IMR-90 (cell line): ENCODE measurements at regions not wholly inside any gene's neighbourhood (a gene's known extent, or its start where the extent isn't known, plus 50 kb on each side); places are given as distances from the start of the nearest gene placed in this dataset.

Source experiments
- ATAC-seq: fragments of 200-7000 bp; cut with Tn5 transposase; 2 replicates; pipeline ENCODE4 v1.9.1; 2020; ENCODE audit warnings: low read depth, mild to moderate bottlenecking, moderate library complexity
- BruUV-seq: library from RNA; stranded (reverse); fragments of 400-500 nt; replicated peaks from 2 replicates; lab custom pipeline; 2021; lab: Mats Ljungman, UMichigan
- CTCF ChIA-PET: fragments of 300-600 bp; formaldehyde crosslinking; extraction: SDS; loops from one replicate; lab custom pipeline; 2021; ENCODE audit warnings: antibody characterized with exemption; lab: Yijun Ruan, JAX
- POLR2A ChIA-PET: fragments of 300-600 bp; sonication (Branson Sonifier 250); formaldehyde crosslinking; loops from one replicate; lab custom pipeline; 2022; ENCODE audit warnings: antibody characterized with exemption; ENCODE audit not compliant: unreplicated experiment; lab: Charles Lee
- DNase-seq: peaks from one replicate; pipeline ENCODE4 v3.0.0; 2013
- H2AFZ ChIP-seq: replicated peaks from 2 replicates; pipeline ENCODE3; 2013; ENCODE audit warnings: low read length, mild to moderate bottlenecking; ENCODE audit not compliant: poor library complexity
- H2AK5ac ChIP-seq: 2 replicates; pipeline ENCODE4 v1.6.1; 2013; ENCODE audit warnings: low read depth, low read length, inconsistent platforms
- H2AK9ac ChIP-seq: replicated peaks from 2 replicates; pipeline ENCODE3; 2013; ENCODE audit warnings: mild to moderate bottlenecking, low read depth, low read length, moderate library complexity; ENCODE audit not compliant: poor library complexity
- H2BK120ac ChIP-seq: 2 replicates; pipeline ENCODE4 v1.6.1; 2013; ENCODE audit warnings: low read depth, low read length, inconsistent platforms
- H2BK15ac ChIP-seq: 3 replicates; pipeline ENCODE4 v1.6.1; 2013; ENCODE audit warnings: low read depth, low read length, inconsistent platforms
- H2BK20ac ChIP-seq: 2 replicates; pipeline ENCODE4 v1.6.1; 2013; ENCODE audit warnings: low read depth, mild to moderate bottlenecking, inconsistent platforms, low read length, moderate library complexity
- H2BK5ac ChIP-seq: 2 replicates; pipeline ENCODE4 v1.6.1; 2013; ENCODE audit warnings: mild to moderate bottlenecking, low read depth, low read length, inconsistent platforms; ENCODE audit not compliant: poor library complexity, severe bottlenecking
- H3K14ac ChIP-seq: replicated peaks from 2 replicates; pipeline ENCODE4 v1.6.1; 2013; ENCODE audit warnings: low read depth, low read length, inconsistent platforms
- H3K18ac ChIP-seq: 2 replicates; pipeline ENCODE4 v1.6.1; 2013; ENCODE audit warnings: low read depth, low read length, control low read depth
- H3K23ac ChIP-seq: 2 replicates; pipeline ENCODE4 v1.6.1; 2013; ENCODE audit warnings: low read depth, low read length, inconsistent platforms
- H3K27ac ChIP-seq: 2 replicates; pipeline ENCODE4 v1.5.1; 2013; ENCODE audit warnings: mild to moderate bottlenecking, control low read depth, low read length; ENCODE audit not compliant: insufficient read depth
- H3K27me3 ChIP-seq: 2 replicates; pipeline ENCODE4 v1.6.1; 2013; ENCODE audit warnings: low read length; ENCODE audit not compliant: control insufficient read depth, insufficient read depth
- H3K36me3 ChIP-seq: 2 replicates; pipeline ENCODE4 v1.6.1; 2013; ENCODE audit warnings: low read length, mixed read lengths; ENCODE audit not compliant: control insufficient read depth, insufficient read depth
- H3K4ac ChIP-seq: 2 replicates; pipeline ENCODE4 v1.6.1; 2013; ENCODE audit warnings: low read depth, low read length, inconsistent platforms
- H3K4me1 ChIP-seq: 2 replicates; pipeline ENCODE4 v1.6.1; 2013; ENCODE audit warnings: low read length, mixed read lengths; ENCODE audit not compliant: control insufficient read depth, insufficient read depth
- H3K4me2 ChIP-seq: 2 replicates; pipeline ENCODE4 v1.6.1; 2013; ENCODE audit warnings: low read depth, mild to moderate bottlenecking, control low read depth, low read length, moderate library complexity
- H3K4me3 ChIP-seq: 2 replicates; pipeline ENCODE4 v1.5.1; 2013; ENCODE audit warnings: low read depth, mild to moderate bottlenecking, control low read depth, low read length, moderate library complexity; ENCODE audit not compliant: insufficient read depth
- H3K56ac ChIP-seq: 2 replicates; pipeline ENCODE4 v1.6.1; 2013; ENCODE audit warnings: low read length, inconsistent platforms; ENCODE audit not compliant: insufficient read depth; ENCODE audit errors: extremely low read depth
- H3K79me1 ChIP-seq, 2 experiments: 2 replicates each; pipeline ENCODE4 v1.6.1; 2013; ENCODE audit warnings: low read length in 2 of 2, inconsistent platforms in 1 of 2, low read depth in 1 of 2
- H3K9ac ChIP-seq: 2 replicates; pipeline ENCODE4 v1.6.1; 2013; ENCODE audit warnings: low read depth, low read length, control low read depth
- H3K9me1 ChIP-seq: 2 replicates; pipeline ENCODE4 v1.6.1; 2013; ENCODE audit warnings: low read length, inconsistent platforms; ENCODE audit not compliant: insufficient read depth
- H3K9me3 ChIP-seq: 2 replicates; pipeline ENCODE4 v1.6.1; 2013; ENCODE audit warnings: low read length; ENCODE audit not compliant: control insufficient read depth, insufficient read depth
- H4K20me1 ChIP-seq: 2 replicates; pipeline ENCODE4 v1.6.1; 2013; ENCODE audit warnings: low read length, inconsistent platforms; ENCODE audit not compliant: insufficient read depth
- H4K5ac ChIP-seq: 2 replicates; pipeline ENCODE4 v1.6.1; 2013; ENCODE audit warnings: mild to moderate bottlenecking, low read depth, low read length, control low read depth
- H4K8ac ChIP-seq, 2 experiments: 2 replicates each; pipeline ENCODE4 v1.6.1; 2013; ENCODE audit warnings: low read depth in 2 of 2, low read length in 2 of 2, control low read depth in 1 of 2, inconsistent platforms in 1 of 2
- H4K91ac ChIP-seq: 2 replicates; pipeline ENCODE4 v1.6.1; 2013; ENCODE audit warnings: low read depth, low read length, inconsistent platforms; ENCODE audit not compliant: insufficient read depth
- CEBPB ChIP-seq: IDR thresholded peaks from 2 replicates; pipeline ENCODE4 v1.6.1; 2012; ENCODE audit warnings: low read depth, low read length, improper control_type of control experiment
- CTCF ChIP-seq: conservative IDR thresholded peaks from 2 replicates; pipeline ENCODE4 v1.5.1; 2012; ENCODE audit warnings: mild to moderate bottlenecking, low read depth, low read length, improper control_type of control experiment
- FOS ChIP-seq: fragments of 150-350 bp; IDR thresholded peaks from 2 replicates; pipeline ENCODE4 v1.6.1; 2016; ENCODE audit warnings: low read depth, low read length
- MAFK ChIP-seq: IDR thresholded peaks from 2 replicates; pipeline ENCODE4 v1.6.1; 2012; ENCODE audit warnings: low read depth, low read length, improper control_type of control experiment
- NFE2L2 ChIP-seq: fragments of 150-350 bp; IDR thresholded peaks from 2 replicates; pipeline ENCODE4 v1.6.1; 2016; ENCODE audit warnings: low read depth, mild to moderate bottlenecking, low read length
- POLR2A ChIP-seq: IDR thresholded peaks from 2 replicates; pipeline ENCODE4 v1.6.1; 2012; ENCODE audit warnings: mild to moderate bottlenecking, low read depth, low read length
- RAD21 ChIP-seq: IDR thresholded peaks from 2 replicates; pipeline ENCODE4 v1.6.1; 2012; ENCODE audit warnings: low read length, improper control_type of control experiment
- RCOR1 ChIP-seq: IDR thresholded peaks from 2 replicates; pipeline ENCODE4 v1.6.1; 2012; ENCODE audit warnings: mild to moderate bottlenecking, low read length, improper control_type of control experiment; ENCODE audit not compliant: insufficient replicate concordance
- RFX5 ChIP-seq: IDR thresholded peaks from 2 replicates; pipeline ENCODE4 v1.8.0; 2012; ENCODE audit warnings: low read depth, mild to moderate bottlenecking, low read length, moderate library complexity
- SMC3 ChIP-seq: fragments of 150-350 bp; IDR thresholded peaks from 2 replicates; pipeline ENCODE4 v1.6.1; 2016; ENCODE audit warnings: low read depth, mild to moderate bottlenecking, antibody characterized with exemption, low read length, moderate library complexity
- USF2 ChIP-seq: fragments of 150-350 bp; IDR thresholded peaks from 2 replicates; pipeline ENCODE4 v1.6.1; 2017; ENCODE audit warnings: mild to moderate bottlenecking, antibody characterized with exemption, low read length, low read depth
- whole genome bisulfite sequencing, 2 experiments: methylation state at CpG; one replicate each; pipeline versions ENCODE4 v1.1.5 to v1.1.7; 2013; ENCODE audit warnings: missing lambda C conversion rate in 2 of 2; ENCODE audit not compliant: insufficient read length in 1 of 2; ENCODE audit errors: extremely low coverage in 2 of 2; 5-methylcytosine and 5-hydroxymethylcytosine counted together
- dilution Hi-C: fragments of 300-500 bp; cut with HindIII; formaldehyde crosslinking; loops from one replicate; pipeline ENCODE4 v1.14.3; 2018; ENCODE audit warnings: low sequenced_read_pairs; ENCODE audit not compliant: unreplicated experiment
- in situ Hi-C: fragments of 300-500 bp; cut with MboI; formaldehyde crosslinking; loops from 3 replicates; pipeline ENCODE4 v1.14.3; 2019; ENCODE audit warnings: low sequenced_read_pairs, inconsistent platforms, mixed read lengths
- intact Hi-C: fragments of 100-400 bp; cut with micrococcal nuclease; formaldehyde crosslinking; loops from 2 replicates; pipeline ENCODE4 v1.10.0; 2022

- H3K18ac ChIP-seq = no peak overlapping the region
- H3K14ac ChIP-seq = no peak overlapping the region
- H3K4me1 ChIP-seq = peaks cover 6% of the 10 kb centered on the region
- intact Hi-C loops = no loop called here
- H2AFZ ChIP-seq = no peak overlapping the region
- no peak overlapping the region for H3K23ac ChIP-seq
- TF ChIP-seq SMC3 (no peak), USF2 (no peak), FOS (no peak), RCOR1 (no peak), POLR2A (no peak), CTCF (no peak), CEBPB (no peak), MAFK (no peak), NFE2L2 (no peak), RFX5 (no peak), RAD21 (no peak)
- H4K20me1 ChIP-seq = no peaks in the 10 kb centered on the region
- DNase-seq (no peak), ATAC-seq (no peak)
- H3K4ac ChIP-seq = no peak overlapping the region
- H4K91ac ChIP-seq = no peak overlapping the region
- H2BK5ac ChIP-seq = no peak overlapping the region
- no peak overlapping the region for H3K9ac ChIP-seq
- POLR2A ChIA-PET = no interaction called here
- no peak overlapping the region for H2BK120ac ChIP-seq
- no peak overlapping the region for H2BK15ac ChIP-seq
- H3K36me3 ChIP-seq = peaks cover 13% of the 10 kb centered on the region
- H2AK5ac ChIP-seq = no peak overlapping the region
- peaks cover 19 to 33% of the 10 kb centered on the region in 2 experiments for H3K79me1 ChIP-seq
- no TSS peak for BruUV-seq
- H4K5ac ChIP-seq = no peak overlapping the region
- no peak overlapping the region for H2AK9ac ChIP-seq
- WGBS, 2 experiments = no CpG with 5 or more reads among the region's 4 CpGs
- no peaks in the 10 kb centered on the region; the same call in 1 of the 2 replicates for H3K9me3 ChIP-seq
- H3K27me3 ChIP-seq = no peaks in the 10 kb centered on the region
- H3K27ac ChIP-seq = no peak overlapping the region
- dilution Hi-C loops = no loop called here
- H3K4me2 ChIP-seq = no peak overlapping the region
- CTCF ChIA-PET = no interaction called here
- in situ Hi-C loops = loop anchor here (25.0 kb wide), 2 partner anchors 207 to 732 kb away; partner anchors contain the start of genes HSD3B7 and RUSF1
- H3K9me1 ChIP-seq = no peaks in the 10 kb centered on the region; the same call in 1 of the 2 replicates
- no peak overlapping the region for H3K56ac ChIP-seq
- H3K4me3 ChIP-seq = no peak overlapping the region
- H2BK20ac ChIP-seq = no peak overlapping the region
- no peak overlapping the region for H4K8ac ChIP-seq
Observed at GRCh38 chr16:31718998-31719397, 154.6 kb upstream of the ZNF267 start.
